HG03280 (cell line): ENCODE measurements at regions not wholly inside any gene's neighbourhood (a gene's known extent, or its start where the extent isn't known, plus 50 kb on each side); places are given as distances from the start of the nearest gene placed in this dataset.

Experiments
- ATAC-seq: cut with Tn5 transposase; IDR thresholded peaks from one replicate; pipeline ENCODE4 v1.9.1; 2021; ENCODE audit warnings: mild to moderate bottlenecking, moderate library complexity; ENCODE audit not compliant: unreplicated experiment

GRCh38 chr9:90538566-90538965, 104.1 kb downstream of the DIRAS2 start:
- ATAC-seq, result no peak

- ATAC-seq, result no peak
Observed at GRCh38 chr9:90539286-90539685, 103.3 kb downstream of the DIRAS2 start.

- no peak for ATAC-seq
Observed at GRCh38 chr9:90540734-90541133, 101.9 kb downstream of the DIRAS2 start.

- no peak for ATAC-seq
Observed at GRCh38 chr9:90544488-90544887, 98.1 kb downstream of the DIRAS2 start.

GRCh38 chr9:90546200-90546599, 96.4 kb downstream of the DIRAS2 start:
- ATAC-seq, result no peak

- no peak for ATAC-seq
Observed at GRCh38 chr9:90547896-90548295, 94.7 kb downstream of the DIRAS2 start.

GRCh38 chr9:90552317-90552716, 90.3 kb downstream of the DIRAS2 start:
- peak; percentile 77 for ATAC-seq

- no peak for ATAC-seq
Observed at GRCh38 chr9:90555351-90556057, 87.1 kb downstream of the DIRAS2 start.

- no peak for ATAC-seq
Observed at GRCh38 chr9:90556897-90557675, 85.5 kb downstream of the DIRAS2 start.

- no peak for ATAC-seq
Observed at GRCh38 chr9:90559075-90560073, 83.2 kb downstream of the DIRAS2 start.
